BE2C (cell line): ENCODE measurements at regions not wholly inside any gene's neighbourhood (a gene's known extent, or its start where the extent isn't known, plus 50 kb on each side); places are given as distances from the start of the nearest gene placed in this dataset.

Experiments
- DNase-seq: peaks from one replicate; pipeline ENCODE4 v3.0.0-alpha.2; 2020
- H3K27me3 ChIP-seq: fragments of 250-450 bp; sonication (Bioruptor Pico); 2 replicates; pipeline ENCODE4 v1.5.1; 2020; ENCODE audit warnings: mild to moderate bottlenecking
- H3K36me3 ChIP-seq: fragments of 250-450 bp; sonication (Bioruptor Pico); 2 replicates; pipeline ENCODE4 v1.5.1; 2020; ENCODE audit warnings: mild to moderate bottlenecking
- H3K4me1 ChIP-seq: fragments of 250-450 bp; sonication (Bioruptor Pico); 2 replicates; pipeline ENCODE4 v1.5.1; 2020
- H3K4me3 ChIP-seq: 2 replicates; pipeline ENCODE4 v1.5.1; 2011; ENCODE audit warnings: low read depth, low read length
- H3K9me3 ChIP-seq: fragments of 250-450 bp; sonication (Bioruptor Pico); 2 replicates; pipeline ENCODE4 v1.5.1; 2020
- TF ChIP-seq, protein P1 (sequence below): IDR thresholded peaks from 2 replicates; pipeline ENCODE4 v1.5.1; 2012; ENCODE audit warnings: mild to moderate bottlenecking, low read depth, low read length

DNA sequence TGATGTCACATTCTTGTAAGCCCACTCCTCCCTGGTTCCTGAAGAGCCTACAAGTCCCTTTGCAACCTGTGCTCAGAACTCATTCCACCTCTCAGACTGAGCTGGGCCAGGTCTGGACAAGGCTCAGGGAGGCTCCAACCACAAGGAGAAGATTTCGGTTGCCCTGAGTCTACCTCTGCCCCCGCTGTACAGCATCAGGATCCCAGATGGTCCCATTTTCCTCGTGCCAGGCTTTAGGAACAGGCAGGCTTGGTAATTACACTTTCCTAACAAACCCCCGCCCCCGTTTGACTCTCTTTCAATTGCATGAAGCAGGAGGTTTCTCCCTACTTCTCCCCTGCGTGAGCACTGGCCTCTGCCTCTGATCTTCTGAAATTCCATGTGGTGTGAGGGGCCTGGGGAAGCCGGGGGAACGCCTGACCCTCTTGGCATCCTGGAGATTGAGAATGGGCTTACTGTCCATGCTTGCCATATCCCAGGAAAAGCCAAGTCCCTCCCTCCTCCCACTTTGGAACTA lies 86.9 kb upstream of the CTNNA1 start:
- H3K9me3 ChIP-seq = no peaks in the 10 kb centered on the region
- no peak for DNase-seq
- H3K36me3 ChIP-seq = no peaks in the 10 kb centered on the region
- H3K4me1 ChIP-seq = no peaks in the 10 kb centered on the region
- no peaks in the 10 kb centered on the region for H3K27me3 ChIP-seq
- no peak overlapping the region for H3K4me3 ChIP-seq
- TF ChIP-seq, protein P1, sequence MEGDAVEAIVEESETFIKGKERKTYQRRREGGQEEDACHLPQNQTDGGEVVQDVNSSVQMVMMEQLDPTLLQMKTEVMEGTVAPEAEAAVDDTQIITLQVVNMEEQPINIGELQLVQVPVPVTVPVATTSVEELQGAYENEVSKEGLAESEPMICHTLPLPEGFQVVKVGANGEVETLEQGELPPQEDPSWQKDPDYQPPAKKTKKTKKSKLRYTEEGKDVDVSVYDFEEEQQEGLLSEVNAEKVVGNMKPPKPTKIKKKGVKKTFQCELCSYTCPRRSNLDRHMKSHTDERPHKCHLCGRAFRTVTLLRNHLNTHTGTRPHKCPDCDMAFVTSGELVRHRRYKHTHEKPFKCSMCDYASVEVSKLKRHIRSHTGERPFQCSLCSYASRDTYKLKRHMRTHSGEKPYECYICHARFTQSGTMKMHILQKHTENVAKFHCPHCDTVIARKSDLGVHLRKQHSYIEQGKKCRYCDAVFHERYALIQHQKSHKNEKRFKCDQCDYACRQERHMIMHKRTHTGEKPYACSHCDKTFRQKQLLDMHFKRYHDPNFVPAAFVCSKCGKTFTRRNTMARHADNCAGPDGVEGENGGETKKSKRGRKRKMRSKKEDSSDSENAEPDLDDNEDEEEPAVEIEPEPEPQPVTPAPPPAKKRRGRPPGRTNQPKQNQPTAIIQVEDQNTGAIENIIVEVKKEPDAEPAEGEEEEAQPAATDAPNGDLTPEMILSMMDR = no peak

DNA sequence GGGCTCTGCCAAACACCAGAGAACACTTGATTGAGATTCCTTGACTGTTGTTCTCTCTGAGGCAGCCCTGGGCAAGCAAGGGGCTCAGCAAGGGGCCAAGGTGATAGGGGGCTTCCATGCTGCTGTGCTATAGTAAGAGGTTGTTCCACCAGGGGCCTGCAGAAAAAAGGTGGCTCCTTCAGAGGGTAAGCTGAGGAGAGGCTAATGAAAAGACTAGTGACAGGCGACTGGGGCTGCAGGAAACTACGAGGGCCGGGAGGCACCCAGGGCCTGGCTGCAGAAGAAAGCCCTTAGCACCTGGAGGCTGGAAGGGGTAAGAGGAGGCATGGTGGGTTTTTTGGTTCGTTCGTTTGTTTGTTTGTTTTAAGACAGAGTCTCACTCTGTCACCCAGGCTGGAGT lies 88.0 kb upstream of the CTNNA1 start:
- no peaks in the 10 kb centered on the region for H3K4me1 ChIP-seq
- H3K9me3 ChIP-seq = no peaks in the 10 kb centered on the region
- H3K4me3 ChIP-seq = no peak overlapping the region
- no peak for DNase-seq
- TF ChIP-seq, protein P1 = no peak
- no peaks in the 10 kb centered on the region for H3K36me3 ChIP-seq
- H3K27me3 ChIP-seq = no peaks in the 10 kb centered on the region

DNA sequence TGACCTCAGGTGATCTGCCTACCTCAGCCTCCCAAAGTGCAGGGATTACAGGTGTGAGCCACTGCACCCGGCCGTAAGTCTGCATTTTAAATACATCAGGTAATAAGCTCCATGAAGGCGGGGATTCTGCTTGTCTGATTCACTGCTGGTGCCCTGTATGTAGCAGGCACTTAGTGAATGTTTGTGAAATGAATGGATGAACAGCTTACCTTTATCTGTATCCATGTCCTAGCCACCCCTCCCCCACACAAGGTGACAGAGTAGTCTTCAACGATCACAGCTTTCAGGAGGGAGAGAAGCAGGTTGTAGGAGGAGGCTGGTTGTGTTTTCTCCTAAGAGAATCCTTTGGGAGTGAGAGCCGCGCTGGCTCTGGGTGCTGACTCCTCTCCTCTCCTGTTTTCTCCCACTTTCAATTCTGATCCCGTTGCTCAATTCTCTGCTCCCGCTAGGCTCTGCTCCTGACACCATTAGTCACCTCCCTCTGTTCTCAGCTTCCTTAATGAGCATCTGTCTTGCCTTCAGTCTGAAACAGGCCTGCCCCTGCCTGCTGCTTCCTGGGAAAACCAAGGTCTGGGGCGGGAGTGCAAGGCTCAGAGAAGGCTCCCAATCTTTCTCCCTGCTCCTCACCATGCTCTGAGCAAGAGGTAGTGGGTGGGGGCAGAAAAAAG lies 88.8 kb upstream of the CTNNA1 start:
- Histone ChIP-seq H3K4me3 (no peak overlapping the region), H3K36me3 (no peaks in the 10 kb centered on the region), H3K4me1 (no peaks in the 10 kb centered on the region), H3K27me3 (no peaks in the 10 kb centered on the region), H3K9me3 (no peaks in the 10 kb centered on the region)
- no peak for DNase-seq
- TF ChIP-seq, protein P1 = no peak

DNA sequence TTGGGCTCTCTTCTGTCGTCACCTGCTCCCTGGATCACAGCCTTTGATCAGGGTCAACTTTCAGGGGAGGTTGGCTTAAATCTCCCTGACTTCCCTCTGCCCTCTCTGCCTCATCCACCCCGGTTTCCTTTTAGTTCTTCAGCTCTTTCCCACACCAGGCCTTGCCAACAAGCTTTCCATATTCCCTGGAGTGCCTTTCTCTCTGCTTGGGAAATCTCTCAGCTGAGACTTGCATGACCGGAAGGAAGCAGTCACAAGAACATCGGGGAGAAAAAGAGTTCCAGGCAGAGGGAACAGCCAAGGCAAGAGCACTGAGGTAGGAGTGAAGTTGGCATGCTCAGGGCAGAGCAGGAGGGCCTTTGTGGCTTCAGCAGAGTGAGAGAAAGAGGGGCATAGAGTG lies 88.4 kb upstream of the HSPA9 start:
- Histone ChIP-seq H3K4me1 (no peaks in the 10 kb centered on the region), H3K9me3 (no peaks in the 10 kb centered on the region), H3K27me3 (no peaks in the 10 kb centered on the region), H3K36me3 (no peaks in the 10 kb centered on the region), H3K4me3 (no peak overlapping the region)
- DNase-seq = no peak
- TF ChIP-seq, protein P1 = no peak

DNA sequence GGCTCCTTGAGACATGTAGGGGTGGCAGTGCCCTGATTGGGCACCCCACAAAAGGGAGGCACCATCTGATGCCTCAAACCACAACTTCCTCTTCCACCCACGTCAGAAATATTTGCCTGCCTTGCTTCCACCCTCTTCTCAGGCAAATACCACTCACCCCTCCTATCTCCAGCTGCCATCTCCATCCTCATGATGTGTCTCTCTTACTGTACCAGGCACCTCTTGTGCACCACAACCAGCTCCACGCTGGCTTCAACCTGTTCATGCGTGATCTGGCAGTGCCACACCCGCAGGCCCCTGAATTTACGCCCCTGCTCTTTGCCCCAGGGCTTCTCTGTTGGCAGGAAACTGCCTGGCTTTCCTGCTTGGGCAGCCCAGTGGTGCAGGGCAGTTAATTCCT lies 87.8 kb upstream of the HSPA9 start:
- Histone ChIP-seq H3K36me3 (no peaks in the 10 kb centered on the region), H3K4me3 (no peak overlapping the region), H3K9me3 (no peaks in the 10 kb centered on the region), H3K4me1 (no peaks in the 10 kb centered on the region), H3K27me3 (no peaks in the 10 kb centered on the region)
- peak; percentile 31 for DNase-seq
- TF ChIP-seq, protein P1 = no peak

DNA sequence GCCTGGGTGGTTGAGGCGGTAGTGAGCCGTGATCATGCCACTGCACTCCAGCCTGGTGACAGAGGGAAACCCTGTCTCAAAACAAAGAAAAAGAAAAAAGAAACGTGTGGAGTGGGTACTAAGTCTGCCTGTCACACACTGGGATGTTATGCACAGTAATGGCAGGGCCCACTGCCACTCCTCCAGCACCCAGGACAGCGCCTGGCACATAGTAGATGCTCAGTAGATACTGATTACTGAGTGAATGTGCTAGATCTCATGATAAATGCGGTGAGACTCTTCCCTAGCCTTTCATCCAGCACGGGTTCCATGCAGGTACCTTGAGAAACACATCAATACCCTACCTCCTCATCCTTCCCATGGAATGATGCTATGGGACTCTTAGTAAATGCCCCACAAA lies 87.4 kb upstream of the HSPA9 start:
- H3K4me1 ChIP-seq = no peaks in the 10 kb centered on the region
- no peak overlapping the region for H3K4me3 ChIP-seq
- no peaks in the 10 kb centered on the region for H3K36me3 ChIP-seq
- TF ChIP-seq, protein P1 = no peak
- no peaks in the 10 kb centered on the region for H3K27me3 ChIP-seq
- DNase-seq = no peak
- H3K9me3 ChIP-seq = no peaks in the 10 kb centered on the region
